ENCODE measurements at regions not wholly inside any gene's neighbourhood (a gene's known extent, or its start where the extent isn't known, plus 50 kb on each side); places are given as distances from the start of the nearest gene placed in this dataset.

- no peak for DNase-seq
- no peaks in the 10 kb centered on the region for H3K36me3 ChIP-seq
- no peak overlapping the region for H3K27ac ChIP-seq
- TF ChIP-seq POLR2A (IDR thresholded peaks at IDR 0.05) (no peak), POLR2AphosphoS5 (IDR thresholded peaks at IDR 0.05) (no peak), CTCF (IDR thresholded peaks at IDR 0.05) (no peak), EP300 (IDR thresholded peaks at IDR 0.05) (no peak)
- H3K9me3 ChIP-seq, result peaks cover 0 to 19% (median 5%) of the 10 kb centered on the region in 4 donors
- WGBS, 5 donors, result 59 to 75% (median 68%) methylated on average over 3 of the region's 3 CpGs
- no peak overlapping the region for H3K4me3 ChIP-seq
- intact Hi-C loops (cut with DNase I; ENCODE audit: low total_unique reads), result no loop called here
- H3K27me3 ChIP-seq, result no peaks in the 10 kb centered on the region
- no peaks in the 10 kb centered on the region for H3K4me1 ChIP-seq
These were observed 729.2 kb downstream of the AACS start for GRCh38 chr12:125794401-125794800.

GRCh38 chr12:125797421-125798175 lies 732.4 kb downstream of the AACS start:
- no peaks in the 10 kb centered on the region for H3K4me1 ChIP-seq
- peaks cover 0 to under 1% (median 0%) of the 10 kb centered on the region in 4 donors for H3K9me3 ChIP-seq
- no peak overlapping the region for H3K27ac ChIP-seq
- H3K4me3 ChIP-seq, result no peak overlapping the region
- H3K27me3 ChIP-seq, result no peaks in the 10 kb centered on the region
- no peak for DNase-seq
- TF ChIP-seq CTCF (IDR thresholded peaks at IDR 0.05) (no peak), POLR2A (IDR thresholded peaks at IDR 0.05) (no peak), POLR2AphosphoS5 (IDR thresholded peaks at IDR 0.05) (no peak), EP300 (IDR thresholded peaks at IDR 0.05) (no peak)
- intact Hi-C loops (cut with DNase I; ENCODE audit: low total_unique reads), result no loop called here
- H3K36me3 ChIP-seq, result no peaks in the 10 kb centered on the region
- 59 to 72% (median 65%) methylated on average over 4 of the region's 4 CpGs for WGBS, 5 donors

GRCh38 chr12:125804660-125805059 lies 739.4 kb downstream of the AACS start:
- WGBS, 5 donors, result 75 to 88% (median 82%) methylated on average over 7 of the region's 7 CpGs
- H3K36me3 ChIP-seq, result no peaks in the 10 kb centered on the region
- DNase-seq, result no peak
- TF ChIP-seq POLR2AphosphoS5 (IDR thresholded peaks at IDR 0.05), result no peak
- TF ChIP-seq EP300 (IDR thresholded peaks at IDR 0.05), result no peak
- no peak for TF ChIP-seq POLR2A (IDR thresholded peaks at IDR 0.05)
- no peak for TF ChIP-seq CTCF (IDR thresholded peaks at IDR 0.05)
- peaks cover 0 to 5% (median under 1%) of the 10 kb centered on the region in 4 donors for H3K9me3 ChIP-seq
- intact Hi-C loops (cut with DNase I; ENCODE audit: low total_unique reads), result no loop called here
- no peaks in the 10 kb centered on the region for H3K27me3 ChIP-seq
- no peak overlapping the region for H3K4me3 ChIP-seq
- H3K27ac ChIP-seq, result no peak overlapping the region
- no peaks in the 10 kb centered on the region for H3K4me1 ChIP-seq

- no peak for DNase-seq
- Histone ChIP-seq H3K27ac (no peak overlapping the region), H3K9me3 (peaks cover 0 to 31% (median 18%) of the 10 kb centered on the region in 4 donors), H3K4me3 (no peak overlapping the region), H3K27me3 (no peaks in the 10 kb centered on the region), H3K4me1 (no peaks in the 10 kb centered on the region), H3K36me3 (no peaks in the 10 kb centered on the region)
- intact Hi-C loops (cut with DNase I; ENCODE audit: low total_unique reads), result no loop called here
- TF ChIP-seq CTCF (IDR thresholded peaks at IDR 0.05) (no peak), POLR2AphosphoS5 (IDR thresholded peaks at IDR 0.05) (no peak), POLR2A (IDR thresholded peaks at IDR 0.05) (no peak), EP300 (IDR thresholded peaks at IDR 0.05) (no peak)
- 75 to 87% (median 79%) methylated on average over 2 of the region's 2 CpGs for WGBS, 5 donors
These were observed 759.0 kb downstream of the AACS start for GRCh38 chr12:125824276-125824675.

All from stomach (tissue), 8 donors.